Kidney (tissue), 13 donors: ENCODE measurements at regions not wholly inside any gene's neighbourhood (a gene's known extent, or its start where the extent isn't known, plus 50 kb on each side); places are given as distances from the start of the nearest gene placed in this dataset.

Experiments used
- DNase-seq, 5 donors: peaks; one replicate each; pipeline ENCODE4 v3.0.0-alpha.2; 2013 to 2020
- FAIRE-seq: peaks from 2 replicates; lab custom pipeline; 2012; peaks lifted over from hg19 to GRCh38; lab: Jason Lieb, UNC
- H3K27ac ChIP-seq, 2 donors: one replicate each; pipeline ENCODE4 v1.7.0; 2013; ENCODE audit warnings: low read depth in 2 of 2, low read length in 2 of 2, inconsistent platforms in 1 of 2
- H3K27me3 ChIP-seq: one replicate; pipeline ENCODE4 v1.7.1; 2013; ENCODE audit warnings: low read length, inconsistent platforms; ENCODE audit not compliant: control insufficient read depth, insufficient read depth
- H3K36me3 ChIP-seq, 3 donors: one replicate each; pipeline versions ENCODE4 v1.7.0 to v1.7.1; 2013; ENCODE audit warnings: low read length in 3 of 3, control low read depth in 1 of 3, inconsistent platforms in 1 of 3; ENCODE audit not compliant: insufficient read depth in 3 of 3, control insufficient read depth in 2 of 3
- H3K4me1 ChIP-seq, 3 donors: one replicate each; pipeline versions ENCODE4 v1.7.0 to v1.7.1; 2013; ENCODE audit warnings: low read length in 3 of 3, inconsistent platforms in 1 of 3, low read depth in 1 of 3; ENCODE audit not compliant: control insufficient read depth in 2 of 3, insufficient read depth in 2 of 3
- H3K4me3 ChIP-seq, 3 donors: one replicate each; pipeline versions ENCODE4 v1.7.0 to v1.8.1; 2013; ENCODE audit warnings: low read length in 3 of 3, control low read depth in 1 of 3, inconsistent platforms in 1 of 3
- H3K9ac ChIP-seq, 3 donors: one replicate each; pipeline versions ENCODE4 v1.7.0 to v1.7.1; 2013; ENCODE audit warnings: low read length in 3 of 3, control low read depth in 1 of 3, inconsistent platforms in 1 of 3
- H3K9me3 ChIP-seq, 3 donors: one replicate each; pipeline versions ENCODE4 v1.7.0 to v1.7.1; 2013; ENCODE audit warnings: low read length in 3 of 3, control low read depth in 1 of 3, inconsistent platforms in 1 of 3; ENCODE audit not compliant: control insufficient read depth in 2 of 3, insufficient read depth in 1 of 3
- intact Hi-C: fragments of 100-400 bp; cut with DNase I; formaldehyde crosslinking; loops from one replicate; pipeline ENCODE4 v1.11.1; 2022
- TF ChIP-seq, protein P1 (sequence below): IDR thresholded peaks from 3 replicates; pipeline ENCODE4 v1.5.1; 2012; ENCODE audit warnings: mild to moderate bottlenecking, moderate library complexity, borderline replicate concordance; ENCODE audit not compliant: insufficient read depth; ENCODE audit errors: extremely low read depth
- donor health status: control.
- donor health status: control.
- donor health status: control.
- donor health status: control.
- donor health status: control.
- donor health status: DM: yes; HTN: yes; CAD: no.
- donor health status: Normal renal cell carcinoma (clear cell type).

DNA sequence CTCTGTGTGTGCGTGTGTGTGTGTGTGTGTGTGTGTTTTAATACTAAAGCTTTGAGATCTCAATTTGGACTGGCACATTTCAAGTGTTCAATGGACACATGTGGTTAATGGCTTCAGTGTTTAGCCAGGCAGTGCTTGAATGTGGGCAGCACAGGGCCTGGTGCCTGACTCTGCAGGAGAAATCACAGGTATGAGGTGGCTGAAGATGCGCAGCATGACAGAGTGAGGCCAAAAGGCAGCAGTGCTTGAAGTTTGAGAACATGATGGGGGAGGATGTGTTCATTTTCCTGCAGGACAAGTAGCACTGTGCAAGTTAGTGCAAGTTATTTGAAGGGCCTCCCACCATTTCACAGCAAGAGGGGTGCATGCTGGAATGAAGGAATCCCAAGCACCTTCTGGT is 620.5 kb upstream of the TBL1XR1 start:
- no peak for FAIRE-seq
- intact Hi-C loops, result no loop called here

DNA sequence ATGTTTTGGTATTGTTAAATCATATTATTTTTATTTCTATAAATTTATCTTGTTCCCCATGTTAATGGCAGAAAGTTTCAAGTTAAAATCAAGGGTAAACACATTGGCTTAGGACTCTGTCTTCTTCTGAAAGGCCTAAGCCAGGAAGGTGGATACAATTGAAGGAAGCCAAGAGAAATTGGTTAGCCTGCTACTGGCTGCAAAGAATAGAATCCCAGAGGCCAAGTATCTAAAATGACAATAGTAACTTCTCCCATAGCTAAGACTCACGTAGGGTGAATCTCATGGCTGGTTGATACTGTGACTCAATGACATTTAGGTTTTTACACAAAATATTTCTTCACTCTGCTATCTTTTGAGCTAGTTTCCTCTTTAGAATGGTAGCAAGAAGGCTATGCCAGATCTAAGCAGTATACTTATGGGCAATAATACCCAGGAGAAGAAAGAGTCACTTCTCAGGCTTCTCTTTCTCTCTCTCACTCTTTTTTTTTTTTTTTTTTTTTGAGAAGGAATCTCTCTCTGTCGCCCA is 621.5 kb upstream of the TBL1XR1 start:
- intact Hi-C loops, result no loop called here
- no peak overlapping the region for H3K4me3 ChIP-seq
- no peak for DNase-seq
- TF ChIP-seq, protein P1, sequence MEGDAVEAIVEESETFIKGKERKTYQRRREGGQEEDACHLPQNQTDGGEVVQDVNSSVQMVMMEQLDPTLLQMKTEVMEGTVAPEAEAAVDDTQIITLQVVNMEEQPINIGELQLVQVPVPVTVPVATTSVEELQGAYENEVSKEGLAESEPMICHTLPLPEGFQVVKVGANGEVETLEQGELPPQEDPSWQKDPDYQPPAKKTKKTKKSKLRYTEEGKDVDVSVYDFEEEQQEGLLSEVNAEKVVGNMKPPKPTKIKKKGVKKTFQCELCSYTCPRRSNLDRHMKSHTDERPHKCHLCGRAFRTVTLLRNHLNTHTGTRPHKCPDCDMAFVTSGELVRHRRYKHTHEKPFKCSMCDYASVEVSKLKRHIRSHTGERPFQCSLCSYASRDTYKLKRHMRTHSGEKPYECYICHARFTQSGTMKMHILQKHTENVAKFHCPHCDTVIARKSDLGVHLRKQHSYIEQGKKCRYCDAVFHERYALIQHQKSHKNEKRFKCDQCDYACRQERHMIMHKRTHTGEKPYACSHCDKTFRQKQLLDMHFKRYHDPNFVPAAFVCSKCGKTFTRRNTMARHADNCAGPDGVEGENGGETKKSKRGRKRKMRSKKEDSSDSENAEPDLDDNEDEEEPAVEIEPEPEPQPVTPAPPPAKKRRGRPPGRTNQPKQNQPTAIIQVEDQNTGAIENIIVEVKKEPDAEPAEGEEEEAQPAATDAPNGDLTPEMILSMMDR, result no peak
- no peaks in the 10 kb centered on the region for H3K9me3 ChIP-seq
- H3K36me3 ChIP-seq, result no peaks in the 10 kb centered on the region
- no peak for FAIRE-seq
- peaks cover 0 to 20% (median 5%) of the 10 kb centered on the region in 3 donors for H3K4me1 ChIP-seq
- H3K9ac ChIP-seq, result no peak overlapping the region
- H3K27me3 ChIP-seq, result no peaks in the 10 kb centered on the region
- no peak overlapping the region for H3K27ac ChIP-seq

More for the DNA sequence above, 620.5 kb upstream of the TBL1XR1 start:
- H3K4me1 ChIP-seq, result peaks cover 0 to 15% (median 3%) of the 10 kb centered on the region in 3 donors
- H3K9ac ChIP-seq, result no peak overlapping the region
- no peaks in the 10 kb centered on the region for H3K36me3 ChIP-seq
- H3K4me3 ChIP-seq, result no peak overlapping the region
- DNase-seq, result no peak
- H3K9me3 ChIP-seq, result no peaks in the 10 kb centered on the region
- H3K27ac ChIP-seq, result no peak overlapping the region
- H3K27me3 ChIP-seq, result no peaks in the 10 kb centered on the region
- TF ChIP-seq, protein P1, result no peak

DNA sequence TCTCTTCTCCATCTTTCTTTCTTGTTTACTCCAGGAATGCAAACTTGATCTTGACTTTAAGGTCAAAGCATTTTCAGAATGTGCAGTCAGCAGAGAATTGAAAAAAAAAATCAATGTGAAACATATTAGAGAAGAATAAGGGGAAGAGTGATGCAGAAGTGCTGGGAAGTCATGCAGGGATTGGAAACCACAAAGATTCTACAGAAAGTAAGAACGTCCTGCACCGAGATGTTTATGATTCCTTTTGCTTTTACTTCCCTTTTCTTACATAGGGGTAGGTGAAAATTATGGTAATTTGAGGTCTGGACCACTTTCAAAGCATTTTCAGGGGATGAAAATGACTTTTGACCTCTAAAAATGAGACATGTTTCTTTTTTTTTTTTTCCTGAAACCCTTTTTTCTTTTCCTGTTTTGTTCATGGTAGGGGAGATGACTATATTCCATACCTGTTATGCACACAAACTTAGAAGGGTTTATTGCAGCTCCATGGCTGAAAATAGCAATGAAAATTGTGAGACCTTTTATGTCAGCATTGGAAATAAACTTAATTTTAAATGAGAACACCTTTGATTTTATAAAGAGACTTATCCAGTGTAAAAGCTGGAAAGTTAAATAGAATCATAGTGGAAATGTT is 623.5 kb upstream of the TBL1XR1 start:
- H3K27me3 ChIP-seq, result no peaks in the 10 kb centered on the region
- TF ChIP-seq, protein P1, result no peak
- no peaks in the 10 kb centered on the region for H3K36me3 ChIP-seq
- H3K4me3 ChIP-seq, result no peak overlapping the region
- no peaks in the 10 kb centered on the region for H3K9me3 ChIP-seq
- DNase-seq, result no peak
- no peak overlapping the region for H3K9ac ChIP-seq
- intact Hi-C loops, result no loop called here
- H3K4me1 ChIP-seq, result peaks cover 9 to 32% (median 11%) of the 10 kb centered on the region in 3 donors
- H3K27ac ChIP-seq, result no peak overlapping the region
- FAIRE-seq, result no peak
